ENCODE measurements at regions not wholly inside any gene's neighbourhood (a gene's known extent, or its start where the extent isn't known, plus 50 kb on each side); places are given as distances from the start of the nearest gene placed in this dataset.

GRCh38 chr2:107358362-107358761 is 468.3 kb upstream of the RGPD4 start:
- no peaks in the 10 kb centered on the region for H3K36me3 ChIP-seq (ENCODE audit: insufficient read depth)
- no peak overlapping the region for H3K27ac Mint-ChIP-seq
- no peaks in the 10 kb centered on the region for H3K9me3 Mint-ChIP-seq
- no peaks in the 10 kb centered on the region for H3K36me3 Mint-ChIP-seq (ENCODE audit: low read depth)
- H3K4me3 ChIP-seq, result no peak overlapping the region
- no peaks in the 10 kb centered on the region for H3K27me3 ChIP-seq (ENCODE audit: insufficient read depth)
- H3K4me2 ChIP-seq, result no peak overlapping the region
- H3K9me2 ChIP-seq (ENCODE audit: insufficient read depth), result peaks cover 6% of the 10 kb centered on the region
- no peak overlapping the region for H3K4me3 Mint-ChIP-seq
- TF ChIP-seq ZNF331 (CRISPR knock-in tag; IDR thresholded peaks at IDR 0.05; ENCODE audit: low read depth) (no peak), EZH2phosphoT487 (IDR thresholded peaks at IDR 0.05; ENCODE audit: unreplicated experiment) (no peak), NANOG (IDR thresholded peaks at IDR 0.05; ENCODE audit: borderline replicate concordance) (no peak), STAT1 (IDR thresholded peaks at IDR 0.05; ENCODE audit: unreplicated experiment) (no peak), EZH2 (IDR thresholded peaks at IDR 0.05; ENCODE audit: low read depth, unreplicated experiment) (no peak), CTCF (conservative IDR thresholded peaks at IDR 0.05; ENCODE audit: low read depth in 2 of 2) (no peak), ETS1 (IDR thresholded peaks at IDR 0.05) (no peak), POLR2AphosphoS5 (IDR thresholded peaks at IDR 0.05; ENCODE audit: low read depth) (no peak), JUNB (IDR thresholded peaks at IDR 0.05; ENCODE audit: unreplicated experiment) (no peak), CREB1 (CRISPR knock-in tag; IDR thresholded peaks at IDR 0.05; ENCODE audit: low read depth) (no peak), ZNF114 (CRISPR knock-in tag; IDR thresholded peaks at IDR 0.05) (no peak)
- TF ChIP-seq, protein P1, sequence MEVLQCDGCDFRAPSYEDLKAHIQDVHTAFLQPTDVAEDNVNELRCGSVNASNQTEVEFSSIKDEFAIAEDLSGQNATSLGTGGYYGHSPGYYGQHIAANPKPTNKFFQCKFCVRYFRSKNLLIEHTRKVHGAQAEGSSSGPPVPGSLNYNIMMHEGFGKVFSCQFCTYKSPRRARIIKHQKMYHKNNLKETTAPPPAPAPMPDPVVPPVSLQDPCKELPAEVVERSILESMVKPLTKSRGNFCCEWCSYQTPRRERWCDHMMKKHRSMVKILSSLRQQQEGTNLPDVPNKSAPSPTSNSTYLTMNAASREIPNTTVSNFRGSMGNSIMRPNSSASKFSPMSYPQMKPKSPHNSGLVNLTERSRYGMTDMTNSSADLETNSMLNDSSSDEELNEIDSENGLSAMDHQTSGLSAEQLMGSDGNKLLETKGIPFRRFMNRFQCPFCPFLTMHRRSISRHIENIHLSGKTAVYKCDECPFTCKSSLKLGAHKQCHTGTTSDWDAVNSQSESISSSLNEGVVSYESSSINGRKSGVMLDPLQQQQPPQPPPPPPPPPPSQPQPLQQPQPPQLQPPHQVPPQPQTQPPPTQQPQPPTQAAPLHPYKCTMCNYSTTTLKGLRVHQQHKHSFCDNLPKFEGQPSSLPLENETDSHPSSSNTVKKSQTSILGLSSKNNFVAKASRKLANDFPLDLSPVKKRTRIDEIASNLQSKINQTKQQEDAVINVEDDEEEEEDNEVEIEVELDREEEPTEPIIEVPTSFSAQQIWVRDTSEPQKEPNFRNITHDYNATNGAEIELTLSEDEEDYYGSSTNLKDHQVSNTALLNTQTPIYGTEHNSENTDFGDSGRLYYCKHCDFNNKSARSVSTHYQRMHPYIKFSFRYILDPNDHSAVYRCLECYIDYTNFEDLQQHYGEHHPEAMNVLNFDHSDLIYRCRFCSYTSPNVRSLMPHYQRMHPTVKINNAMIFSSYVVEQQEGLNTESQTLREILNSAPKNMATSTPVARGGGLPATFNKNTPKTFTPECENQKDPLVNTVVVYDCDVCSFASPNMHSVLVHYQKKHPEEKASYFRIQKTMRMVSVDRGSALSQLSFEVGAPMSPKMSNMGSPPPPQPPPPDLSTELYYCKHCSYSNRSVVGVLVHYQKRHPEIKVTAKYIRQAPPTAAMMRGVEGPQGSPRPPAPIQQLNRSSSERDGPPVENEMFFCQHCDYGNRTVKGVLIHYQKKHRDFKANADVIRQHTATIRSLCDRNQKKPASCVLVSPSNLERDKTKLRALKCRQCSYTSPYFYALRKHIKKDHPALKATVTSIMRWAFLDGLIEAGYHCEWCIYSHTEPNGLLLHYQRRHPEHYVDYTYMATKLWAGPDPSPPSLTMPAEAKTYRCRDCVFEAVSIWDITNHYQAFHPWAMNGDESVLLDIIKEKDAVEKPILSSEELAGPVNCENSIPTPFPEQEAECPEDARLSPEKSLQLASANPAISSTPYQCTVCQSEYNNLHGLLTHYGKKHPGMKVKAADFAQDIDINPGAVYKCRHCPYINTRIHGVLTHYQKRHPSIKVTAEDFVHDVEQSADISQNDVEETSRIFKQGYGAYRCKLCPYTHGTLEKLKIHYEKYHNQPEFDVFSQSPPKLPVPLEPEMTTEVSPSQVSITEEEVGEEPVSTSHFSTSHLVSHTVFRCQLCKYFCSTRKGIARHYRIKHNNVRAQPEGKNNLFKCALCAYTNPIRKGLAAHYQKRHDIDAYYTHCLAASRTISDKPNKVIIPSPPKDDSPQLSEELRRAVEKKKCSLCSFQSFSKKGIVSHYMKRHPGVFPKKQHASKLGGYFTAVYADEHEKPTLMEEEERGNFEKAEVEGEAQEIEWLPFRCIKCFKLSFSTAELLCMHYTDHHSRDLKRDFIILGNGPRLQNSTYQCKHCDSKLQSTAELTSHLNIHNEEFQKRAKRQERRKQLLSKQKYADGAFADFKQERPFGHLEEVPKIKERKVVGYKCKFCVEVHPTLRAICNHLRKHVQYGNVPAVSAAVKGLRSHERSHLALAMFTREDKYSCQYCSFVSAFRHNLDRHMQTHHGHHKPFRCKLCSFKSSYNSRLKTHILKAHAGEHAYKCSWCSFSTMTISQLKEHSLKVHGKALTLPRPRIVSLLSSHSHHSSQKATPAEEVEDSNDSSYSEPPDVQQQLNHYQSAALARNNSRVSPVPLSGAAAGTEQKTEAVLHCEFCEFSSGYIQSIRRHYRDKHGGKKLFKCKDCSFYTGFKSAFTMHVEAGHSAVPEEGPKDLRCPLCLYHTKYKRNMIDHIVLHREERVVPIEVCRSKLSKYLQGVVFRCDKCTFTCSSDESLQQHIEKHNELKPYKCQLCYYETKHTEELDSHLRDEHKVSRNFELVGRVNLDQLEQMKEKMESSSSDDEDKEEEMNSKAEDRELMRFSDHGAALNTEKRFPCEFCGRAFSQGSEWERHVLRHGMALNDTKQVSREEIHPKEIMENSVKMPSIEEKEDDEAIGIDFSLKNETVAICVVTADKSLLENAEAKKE (CRISPR knock-in tag; IDR thresholded peaks at IDR 0.05), result no peak
- TF ChIP-seq, protein P2, sequence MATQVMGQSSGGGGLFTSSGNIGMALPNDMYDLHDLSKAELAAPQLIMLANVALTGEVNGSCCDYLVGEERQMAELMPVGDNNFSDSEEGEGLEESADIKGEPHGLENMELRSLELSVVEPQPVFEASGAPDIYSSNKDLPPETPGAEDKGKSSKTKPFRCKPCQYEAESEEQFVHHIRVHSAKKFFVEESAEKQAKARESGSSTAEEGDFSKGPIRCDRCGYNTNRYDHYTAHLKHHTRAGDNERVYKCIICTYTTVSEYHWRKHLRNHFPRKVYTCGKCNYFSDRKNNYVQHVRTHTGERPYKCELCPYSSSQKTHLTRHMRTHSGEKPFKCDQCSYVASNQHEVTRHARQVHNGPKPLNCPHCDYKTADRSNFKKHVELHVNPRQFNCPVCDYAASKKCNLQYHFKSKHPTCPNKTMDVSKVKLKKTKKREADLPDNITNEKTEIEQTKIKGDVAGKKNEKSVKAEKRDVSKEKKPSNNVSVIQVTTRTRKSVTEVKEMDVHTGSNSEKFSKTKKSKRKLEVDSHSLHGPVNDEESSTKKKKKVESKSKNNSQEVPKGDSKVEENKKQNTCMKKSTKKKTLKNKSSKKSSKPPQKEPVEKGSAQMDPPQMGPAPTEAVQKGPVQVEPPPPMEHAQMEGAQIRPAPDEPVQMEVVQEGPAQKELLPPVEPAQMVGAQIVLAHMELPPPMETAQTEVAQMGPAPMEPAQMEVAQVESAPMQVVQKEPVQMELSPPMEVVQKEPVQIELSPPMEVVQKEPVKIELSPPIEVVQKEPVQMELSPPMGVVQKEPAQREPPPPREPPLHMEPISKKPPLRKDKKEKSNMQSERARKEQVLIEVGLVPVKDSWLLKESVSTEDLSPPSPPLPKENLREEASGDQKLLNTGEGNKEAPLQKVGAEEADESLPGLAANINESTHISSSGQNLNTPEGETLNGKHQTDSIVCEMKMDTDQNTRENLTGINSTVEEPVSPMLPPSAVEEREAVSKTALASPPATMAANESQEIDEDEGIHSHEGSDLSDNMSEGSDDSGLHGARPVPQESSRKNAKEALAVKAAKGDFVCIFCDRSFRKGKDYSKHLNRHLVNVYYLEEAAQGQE (IDR thresholded peaks at IDR 0.05; ENCODE audit: unreplicated experiment), result no peak
- no peaks in the 10 kb centered on the region for H3K4me1 ChIP-seq (ENCODE audit: insufficient read depth)
- H3K79me2 ChIP-seq (replicated peaks; ENCODE audit: insufficient read depth), result no peaks in the 10 kb centered on the region
- H3K27me3 Mint-ChIP-seq (ENCODE audit: insufficient read depth, low read depth, poor library complexity), result peaks cover under 1% of the 10 kb centered on the region
- H4K20me1 ChIP-seq (replicated peaks; ENCODE audit: insufficient read depth), result no peaks in the 10 kb centered on the region
- H2AFZ ChIP-seq, result peak overlapping the region; percentile 67; the same call in 1 of the 2 replicates
- DNase-seq (ENCODE audit: low spot score) (no peak), ATAC-seq (no peak)
- no peaks in the 10 kb centered on the region; the same call in 1 of the 3 replicates for H3K4me1 Mint-ChIP-seq
- H3K27ac ChIP-seq (ENCODE audit: low read depth), result no peak overlapping the region
- H3F3A ChIP-seq (replicated peaks; ENCODE audit: low read depth), result no peaks in the 10 kb centered on the region
